Hematopoietic multipotent progenitor cell treated with erythropoietin and hydrocortisone succinate and interleukin-3 and kit ligand, for 15 days (in vitro differentiated cells): ENCODE measurements at regions not wholly inside any gene's neighbourhood (a gene's known extent, or its start where the extent isn't known, plus 50 kb on each side); places are given as distances from the start of the nearest gene placed in this dataset.

Experiments
- DNase-seq: peaks from one replicate; pipeline ENCODE4 v3.0.0-alpha.2; 2015; ENCODE audit warnings: low spot score

GRCh38 chr1:229112832-229113548, 157.9 kb upstream of the RAB4A start:
- DNase-seq, result no peak

- no peak for DNase-seq
Measured at GRCh38 chr1:229114315-229114714, 156.6 kb upstream of the RAB4A start.

GRCh38 chr1:229114850-229115365, 156.0 kb upstream of the RAB4A start:
- no peak for DNase-seq

- DNase-seq, result no peak
Measured at GRCh38 chr1:229116114-229116513, 154.8 kb upstream of the RAB4A start.

GRCh38 chr1:229117664-229118300, 153.1 kb upstream of the RAB4A start:
- no peak for DNase-seq

GRCh38 chr1:229118477-229119061, 152.3 kb upstream of the RAB4A start:
- no peak for DNase-seq

GRCh38 chr1:229119161-229119560, 151.8 kb upstream of the RAB4A start:
- DNase-seq, result no peak

GRCh38 chr1:229119876-229120275, 151.0 kb upstream of the RAB4A start:
- DNase-seq, result no peak

- no peak for DNase-seq
Measured at GRCh38 chr1:229121845-229122436, 149.0 kb upstream of the RAB4A start.

- no peak for DNase-seq
Measured at GRCh38 chr1:229122606-229123005, 148.3 kb upstream of the RAB4A start.

GRCh38 chr1:229124116-229124515, 146.8 kb upstream of the RAB4A start:
- no peak for DNase-seq

- DNase-seq, result no peak
Measured at GRCh38 chr1:229124520-229125124, 146.3 kb upstream of the RAB4A start.

- DNase-seq, result no peak
Measured at GRCh38 chr1:229127301-229127700, 143.6 kb upstream of the RAB4A start.

- no peak for DNase-seq
Measured at GRCh38 chr1:229128066-229128608, 142.8 kb upstream of the RAB4A start.

- DNase-seq, result no peak
Measured at GRCh38 chr1:229129301-229130027, 141.4 kb upstream of the RAB4A start.

GRCh38 chr1:229130028-229130668, 140.8 kb upstream of the RAB4A start:
- no peak for DNase-seq

GRCh38 chr1:229131243-229132105, 139.4 kb upstream of the RAB4A start:
- no peak for DNase-seq

GRCh38 chr1:229132106-229132443, 138.8 kb upstream of the RAB4A start:
- DNase-seq, result no peak

GRCh38 chr1:229132706-229133105, 138.2 kb upstream of the RAB4A start:
- no peak for DNase-seq

- no peak for DNase-seq
Measured at GRCh38 chr1:229133151-229133550, 137.8 kb upstream of the RAB4A start.
